K562 (cell line): ENCODE measurements at regions not wholly inside any gene's neighbourhood (a gene's known extent, or its start where the extent isn't known, plus 50 kb on each side); places are given as distances from the start of the nearest gene placed in this dataset.

Experiments
- EWSR1 ChIP-seq: fragments of 450-650 bp; IDR thresholded peaks from 2 replicates; pipeline ENCODE4 v1.6.1; 2018; ENCODE audit warnings: borderline replicate concordance, mild to moderate bottlenecking, low read depth, moderate library complexity; ENCODE audit not compliant: partially characterized antibody
- ILK ChIP-seq: fragments of 450-650 bp; IDR thresholded peaks from 2 replicates; pipeline ENCODE4 v1.6.1; 2016; ENCODE audit warnings: missing genetic modification characterization, low read depth, mild to moderate bottlenecking, missing compliant biosample characterization, moderate library complexity, borderline replicate concordance
- KLF10 ChIP-seq: fragments of 250-450 bp; sonication (Bioruptor Pico); IDR thresholded peaks from 2 replicates; pipeline ENCODE4 v1.6.1; 2021; ENCODE audit warnings: matching md5 sums
- MCM7 ChIP-seq, 2 experiments: fragments of 450-650 bp; IDR thresholded peaks; 2 replicates each; pipeline ENCODE4 v1.6.1; 2016 to 2018
- PRMT5 ChIP-seq: sonication (generic); formaldehyde crosslinking; IDR thresholded peaks from 2 replicates; pipeline ENCODE4 v1.5.0; 2020; ENCODE audit warnings: missing genetic modification reagents
- SREBF2 ChIP-seq: sonication (generic); formaldehyde crosslinking; IDR thresholded peaks from 2 replicates; pipeline ENCODE4 v1.4.0; 2020; ENCODE audit warnings: mild to moderate bottlenecking, missing genetic modification reagents
- TEAD1 ChIP-seq, 2 experiments: fragments of 450-650 bp in 1 of 2; sonication (generic) in 1 of 2; formaldehyde crosslinking; IDR thresholded peaks; 2 replicates each; pipeline versions ENCODE4 v1.4.0 to v1.8.0; 2020 to 2022; ENCODE audit warnings: mild to moderate bottlenecking in 2 of 2, missing genetic modification reagents in 1 of 2
- ZNF444 ChIP-seq: fragments of 250-450 bp; sonication (Bioruptor Pico); IDR thresholded peaks from 2 replicates; pipeline ENCODE4 v1.4.0; 2020; ENCODE audit warnings: mild to moderate bottlenecking, moderate library complexity
- TF ChIP-seq, protein P1 (sequence below): sonication (generic); formaldehyde crosslinking; IDR thresholded peaks from 2 replicates; pipeline ENCODE4 v1.8.0; 2022; ENCODE audit warnings: mild to moderate bottlenecking, missing genetic modification reagents
- TF ChIP-seq, protein P2 (sequence below): fragments of 150-350 bp; IDR thresholded peaks from 2 replicates; pipeline ENCODE4 v1.6.1; 2014; ENCODE audit warnings: low read depth, mild to moderate bottlenecking, low read length, borderline replicate concordance
- TF ChIP-seq, protein P3 (sequence below): sonication (generic); formaldehyde crosslinking; IDR thresholded peaks from 2 replicates; pipeline ENCODE4 v1.5.0; 2020; ENCODE audit warnings: missing genetic modification reagents
- TF ChIP-seq, protein P4 (sequence below): fragments of 150-350 bp; conservative IDR thresholded peaks from 2 replicates; pipeline ENCODE4 v1.6.1; 2014; ENCODE audit warnings: low read length

DNA sequence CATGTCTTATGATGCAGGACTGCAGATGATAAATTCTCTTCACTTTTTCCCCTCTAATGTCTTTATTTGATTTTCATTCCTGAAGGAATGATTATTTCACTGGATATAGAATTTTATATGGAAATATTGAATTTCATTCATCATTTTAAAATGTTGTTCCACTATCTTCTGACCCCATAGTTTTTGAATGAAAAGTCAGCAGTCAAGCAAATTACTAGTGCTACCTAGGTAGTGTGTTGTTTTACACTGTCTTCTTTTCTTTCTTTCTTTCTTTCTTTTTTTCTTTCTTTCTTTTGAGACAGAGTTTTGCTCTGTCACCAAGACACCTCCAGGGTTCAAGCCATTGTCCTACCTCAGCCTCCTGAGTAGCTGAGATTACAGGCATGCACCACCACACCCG is 76.9 kb downstream of the WSB1 start (continued):
- TF ChIP-seq, protein P1, sequence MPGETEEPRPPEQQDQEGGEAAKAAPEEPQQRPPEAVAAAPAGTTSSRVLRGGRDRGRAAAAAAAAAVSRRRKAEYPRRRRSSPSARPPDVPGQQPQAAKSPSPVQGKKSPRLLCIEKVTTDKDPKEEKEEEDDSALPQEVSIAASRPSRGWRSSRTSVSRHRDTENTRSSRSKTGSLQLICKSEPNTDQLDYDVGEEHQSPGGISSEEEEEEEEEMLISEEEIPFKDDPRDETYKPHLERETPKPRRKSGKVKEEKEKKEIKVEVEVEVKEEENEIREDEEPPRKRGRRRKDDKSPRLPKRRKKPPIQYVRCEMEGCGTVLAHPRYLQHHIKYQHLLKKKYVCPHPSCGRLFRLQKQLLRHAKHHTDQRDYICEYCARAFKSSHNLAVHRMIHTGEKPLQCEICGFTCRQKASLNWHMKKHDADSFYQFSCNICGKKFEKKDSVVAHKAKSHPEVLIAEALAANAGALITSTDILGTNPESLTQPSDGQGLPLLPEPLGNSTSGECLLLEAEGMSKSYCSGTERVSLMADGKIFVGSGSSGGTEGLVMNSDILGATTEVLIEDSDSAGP (CRISPR knock-in tag), result no peak
- TF ChIP-seq EWSR1, result no peak
- no peak for TF ChIP-seq SREBF2
- no peak for TF ChIP-seq ZNF444 (CRISPR knock-in tag)
- TF ChIP-seq, protein P2, sequence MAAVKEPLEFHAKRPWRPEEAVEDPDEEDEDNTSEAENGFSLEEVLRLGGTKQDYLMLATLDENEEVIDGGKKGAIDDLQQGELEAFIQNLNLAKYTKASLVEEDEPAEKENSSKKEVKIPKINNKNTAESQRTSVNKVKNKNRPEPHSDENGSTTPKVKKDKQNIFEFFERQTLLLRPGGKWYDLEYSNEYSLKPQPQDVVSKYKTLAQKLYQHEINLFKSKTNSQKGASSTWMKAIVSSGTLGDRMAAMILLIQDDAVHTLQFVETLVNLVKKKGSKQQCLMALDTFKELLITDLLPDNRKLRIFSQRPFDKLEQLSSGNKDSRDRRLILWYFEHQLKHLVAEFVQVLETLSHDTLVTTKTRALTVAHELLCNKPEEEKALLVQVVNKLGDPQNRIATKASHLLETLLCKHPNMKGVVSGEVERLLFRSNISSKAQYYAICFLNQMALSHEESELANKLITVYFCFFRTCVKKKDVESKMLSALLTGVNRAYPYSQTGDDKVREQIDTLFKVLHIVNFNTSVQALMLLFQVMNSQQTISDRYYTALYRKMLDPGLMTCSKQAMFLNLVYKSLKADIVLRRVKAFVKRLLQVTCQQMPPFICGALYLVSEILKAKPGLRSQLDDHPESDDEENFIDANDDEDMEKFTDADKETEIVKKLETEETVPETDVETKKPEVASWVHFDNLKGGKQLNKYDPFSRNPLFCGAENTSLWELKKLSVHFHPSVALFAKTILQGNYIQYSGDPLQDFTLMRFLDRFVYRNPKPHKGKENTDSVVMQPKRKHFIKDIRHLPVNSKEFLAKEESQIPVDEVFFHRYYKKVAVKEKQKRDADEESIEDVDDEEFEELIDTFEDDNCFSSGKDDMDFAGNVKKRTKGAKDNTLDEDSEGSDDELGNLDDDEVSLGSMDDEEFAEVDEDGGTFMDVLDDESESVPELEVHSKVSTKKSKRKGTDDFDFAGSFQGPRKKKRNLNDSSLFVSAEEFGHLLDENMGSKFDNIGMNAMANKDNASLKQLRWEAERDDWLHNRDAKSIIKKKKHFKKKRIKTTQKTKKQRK, result no peak
- TF ChIP-seq, protein P3, sequence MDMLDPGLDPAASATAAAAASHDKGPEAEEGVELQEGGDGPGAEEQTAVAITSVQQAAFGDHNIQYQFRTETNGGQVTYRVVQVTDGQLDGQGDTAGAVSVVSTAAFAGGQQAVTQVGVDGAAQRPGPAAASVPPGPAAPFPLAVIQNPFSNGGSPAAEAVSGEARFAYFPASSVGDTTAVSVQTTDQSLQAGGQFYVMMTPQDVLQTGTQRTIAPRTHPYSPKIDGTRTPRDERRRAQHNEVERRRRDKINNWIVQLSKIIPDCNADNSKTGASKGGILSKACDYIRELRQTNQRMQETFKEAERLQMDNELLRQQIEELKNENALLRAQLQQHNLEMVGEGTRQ (CRISPR knock-in tag), result no peak
- TF ChIP-seq KLF10, result no peak
- no peak for TF ChIP-seq PRMT5 (CRISPR knock-in tag)
- TF ChIP-seq ILK (tag), result no peak
- TF ChIP-seq, protein P4, sequence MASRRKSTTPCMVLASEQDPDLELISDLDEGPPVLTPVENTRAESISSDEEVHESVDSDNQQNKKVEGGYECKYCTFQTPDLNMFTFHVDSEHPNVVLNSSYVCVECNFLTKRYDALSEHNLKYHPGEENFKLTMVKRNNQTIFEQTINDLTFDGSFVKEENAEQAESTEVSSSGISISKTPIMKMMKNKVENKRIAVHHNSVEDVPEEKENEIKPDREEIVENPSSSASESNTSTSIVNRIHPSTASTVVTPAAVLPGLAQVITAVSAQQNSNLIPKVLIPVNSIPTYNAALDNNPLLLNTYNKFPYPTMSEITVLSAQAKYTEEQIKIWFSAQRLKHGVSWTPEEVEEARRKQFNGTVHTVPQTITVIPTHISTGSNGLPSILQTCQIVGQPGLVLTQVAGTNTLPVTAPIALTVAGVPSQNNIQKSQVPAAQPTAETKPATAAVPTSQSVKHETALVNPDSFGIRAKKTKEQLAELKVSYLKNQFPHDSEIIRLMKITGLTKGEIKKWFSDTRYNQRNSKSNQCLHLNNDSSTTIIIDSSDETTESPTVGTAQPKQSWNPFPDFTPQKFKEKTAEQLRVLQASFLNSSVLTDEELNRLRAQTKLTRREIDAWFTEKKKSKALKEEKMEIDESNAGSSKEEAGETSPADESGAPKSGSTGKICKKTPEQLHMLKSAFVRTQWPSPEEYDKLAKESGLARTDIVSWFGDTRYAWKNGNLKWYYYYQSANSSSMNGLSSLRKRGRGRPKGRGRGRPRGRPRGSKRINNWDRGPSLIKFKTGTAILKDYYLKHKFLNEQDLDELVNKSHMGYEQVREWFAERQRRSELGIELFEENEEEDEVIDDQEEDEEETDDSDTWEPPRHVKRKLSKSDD, result no peak
- no peak for TF ChIP-seq MCM7 (IDR thresholded peaks at IDR 0.05)
- TF ChIP-seq TEAD1 (CRISPR knock-in tag; IDR thresholded peaks at IDR 0.05), result no peak
